Omental fat pad (tissue), 3 donors: ENCODE measurements at regions not wholly inside any gene's neighbourhood (a gene's known extent, or its start where the extent isn't known, plus 50 kb on each side); places are given as distances from the start of the nearest gene placed in this dataset.

ENCODE experiments used
- ATAC-seq: fragments of 150-250 bp; one replicate; pipeline ENCODE4 v1.9.1; 2016; ENCODE audit warnings: mild to moderate bottlenecking, moderate library complexity; ENCODE audit not compliant: low FRiP score
- DNase-seq: peaks from one replicate; pipeline ENCODE4 v3.0.0-alpha.2; 2019; ENCODE audit warnings: low spot score
- CTCF ChIP-seq, 3 donors: fragments of 450-650 bp; IDR thresholded peaks; one replicate each; pipeline ENCODE4 v1.5.1; 2016 to 2017; ENCODE audit warnings: antibody characterized with exemption in 3 of 3, mild to moderate bottlenecking in 3 of 3, moderate library complexity in 2 of 3

- DNase-seq, result no peak
- ATAC-seq, result no peak
- no peak for TF ChIP-seq CTCF (IDR thresholded peaks at IDR 0.05)
These were observed 699.2 kb downstream of the TUSC7 start for GRCh38 chr3:117408811-117409210.

- ATAC-seq (no peak), DNase-seq (no peak)
- TF ChIP-seq CTCF (IDR thresholded peaks at IDR 0.05), result no peak
These were observed 699.7 kb downstream of the TUSC7 start for GRCh38 chr3:117409256-117409655.

- ATAC-seq, result no peak
- no peak for TF ChIP-seq CTCF (IDR thresholded peaks at IDR 0.05)
- no peak for DNase-seq
These were observed 700.3 kb downstream of the TUSC7 start for GRCh38 chr3:117409701-117410459.

- TF ChIP-seq CTCF (IDR thresholded peaks at IDR 0.05), result no peak
- ATAC-seq (no peak), DNase-seq (no peak)
These were observed 702.4 kb downstream of the TUSC7 start for GRCh38 chr3:117411971-117412370.

GRCh38 chr3:117417411-117417810, 707.8 kb downstream of the TUSC7 start:
- DNase-seq (no peak), ATAC-seq (no peak)
- TF ChIP-seq CTCF (IDR thresholded peaks at IDR 0.05), result no peak

GRCh38 chr3:117427081-117427480, 717.5 kb downstream of the TUSC7 start:
- no peak for DNase-seq
- TF ChIP-seq CTCF (IDR thresholded peaks at IDR 0.05), result no peak
- ATAC-seq, result no peak

GRCh38 chr3:117433427-117433826, 723.8 kb downstream of the TUSC7 start:
- ATAC-seq (no peak), DNase-seq (no peak)
- TF ChIP-seq CTCF (IDR thresholded peaks at IDR 0.05), result no peak
